Hepatocyte (in vitro differentiated cells): ENCODE measurements at regions not wholly inside any gene's neighbourhood (a gene's known extent, or its start where the extent isn't known, plus 50 kb on each side); places are given as distances from the start of the nearest gene placed in this dataset.

Experiments used
- DNase-seq: peaks from one replicate; pipeline ENCODE4 v3.0.0-alpha.2; 2016; ENCODE audit warnings: low spot score
- H2AFZ ChIP-seq: fragments of 200-600 bp; sonication (generic); 2 replicates; pipeline ENCODE4 v1.6.0; 2016; ENCODE audit warnings: antibody characterized with exemption, mild to moderate bottlenecking
- H3K27ac ChIP-seq: fragments of 200-600 bp; sonication (generic); 2 replicates; pipeline ENCODE4 v1.5.1; 2016; ENCODE audit warnings: mild to moderate bottlenecking
- H3K27me3 ChIP-seq: fragments of 200-600 bp; sonication (generic); 2 replicates; pipeline ENCODE4 v1.6.1; 2016
- H3K36me3 ChIP-seq: fragments of 200-600 bp; sonication (generic); replicated peaks from 2 replicates; pipeline ENCODE4 v1.5.1; 2016; ENCODE audit warnings: low read depth; ENCODE audit not compliant: insufficient read depth
- H3K4me1 ChIP-seq: fragments of 200-600 bp; sonication (generic); 2 replicates; pipeline ENCODE4 v1.5.1; 2016; ENCODE audit warnings: mild to moderate bottlenecking, moderate library complexity; ENCODE audit not compliant: insufficient read depth
- H3K4me2 ChIP-seq: fragments of 200-600 bp; sonication (generic); 2 replicates; pipeline ENCODE4 v1.6.0; 2016
- H3K4me3 ChIP-seq: fragments of 200-600 bp; sonication (generic); 2 replicates; pipeline ENCODE4 v1.5.1; 2016; ENCODE audit warnings: mild to moderate bottlenecking
- H3K79me2 ChIP-seq: fragments of 200-600 bp; sonication (generic); 2 replicates; pipeline ENCODE4 v1.6.0; 2017; ENCODE audit warnings: mild to moderate bottlenecking
- H3K9me2 ChIP-seq: fragments of 200-600 bp; sonication (generic); replicated peaks from 2 replicates; pipeline ENCODE4 v1.6.0; 2017; ENCODE audit warnings: mild to moderate bottlenecking; ENCODE audit not compliant: insufficient read depth
- H3K9me3 ChIP-seq: fragments of 200-600 bp; sonication (generic); 2 replicates; pipeline ENCODE4 v1.5.1; 2016; ENCODE audit warnings: low read depth, mild to moderate bottlenecking
- H4K20me1 ChIP-seq: fragments of 200-600 bp; sonication (generic); 2 replicates; pipeline ENCODE4 v1.6.0; 2016; ENCODE audit warnings: mild to moderate bottlenecking; ENCODE audit not compliant: insufficient read depth, poor library complexity, severe bottlenecking
- CTCF ChIP-seq: fragments of 200-600 bp; sonication (generic); IDR thresholded peaks from 2 replicates; pipeline ENCODE4 v1.5.1; 2016; ENCODE audit warnings: antibody characterized with exemption, mild to moderate bottlenecking; ENCODE audit not compliant: poor library complexity
- EZH2 ChIP-seq: fragments of 200-600 bp; sonication (generic); IDR thresholded peaks from 2 replicates; pipeline ENCODE4 v1.6.1; 2016; ENCODE audit warnings: antibody characterized with exemption, mild to moderate bottlenecking, borderline replicate concordance
- EZH2phosphoT487 ChIP-seq: fragments of 200-600 bp; sonication (generic); IDR thresholded peaks from one replicate; pipeline ENCODE4 v1.6.1; 2018; ENCODE audit warnings: antibody characterized with exemption, mild to moderate bottlenecking, low read depth, moderate library complexity; ENCODE audit not compliant: unreplicated experiment, severe bottlenecking
- WGBS: methylation state at CpG from one replicate; pipeline ENCODE4 v1.1.6; 2016; ENCODE audit warnings: low lambda C conversion rate; ENCODE audit errors: missing lambda C conversion rate; 5-methylcytosine and 5-hydroxymethylcytosine counted together

GRCh38 chr2:59461127-59461526, 1092.3 kb downstream of the BCL11A start:
- no peak overlapping the region for H3K27ac ChIP-seq
- DNase-seq, result no peak
- TF ChIP-seq EZH2, result no peak
- TF ChIP-seq CTCF, result no peak
- no peak for TF ChIP-seq EZH2phosphoT487
- no peaks in the 10 kb centered on the region for H3K36me3 ChIP-seq
- WGBS, result 53% methylated on average over 1 of the region's 1 CpG
- H3K9me2 ChIP-seq, result no peaks in the 10 kb centered on the region
- no peaks in the 10 kb centered on the region for H3K9me3 ChIP-seq
- no peaks in the 10 kb centered on the region for H3K4me1 ChIP-seq
- no peak overlapping the region for H3K4me3 ChIP-seq
- H3K27me3 ChIP-seq, result no peaks in the 10 kb centered on the region
- no peaks in the 10 kb centered on the region for H4K20me1 ChIP-seq
- H3K4me2 ChIP-seq, result no peak overlapping the region
- no peaks in the 10 kb centered on the region for H3K79me2 ChIP-seq
- no peak overlapping the region for H2AFZ ChIP-seq

- no peak overlapping the region for H3K4me3 ChIP-seq
- H3K27ac ChIP-seq, result no peak overlapping the region
- no peaks in the 10 kb centered on the region for H3K79me2 ChIP-seq
- H3K9me3 ChIP-seq, result no peaks in the 10 kb centered on the region
- no peak overlapping the region for H2AFZ ChIP-seq
- TF ChIP-seq EZH2phosphoT487 (no peak), EZH2 (no peak), CTCF (no peak)
- H4K20me1 ChIP-seq, result no peaks in the 10 kb centered on the region
- DNase-seq, result no peak
- 66% methylated on average over 5 of the region's 5 CpGs for WGBS
- no peaks in the 10 kb centered on the region for H3K9me2 ChIP-seq
- no peaks in the 10 kb centered on the region for H3K4me1 ChIP-seq
- H3K4me2 ChIP-seq, result no peak overlapping the region
- no peaks in the 10 kb centered on the region for H3K27me3 ChIP-seq
- H3K36me3 ChIP-seq, result no peaks in the 10 kb centered on the region
Measured at GRCh38 chr2:59458800-59459199, 1094.7 kb downstream of the BCL11A start.

GRCh38 chr2:59456285-59456684, 1097.2 kb downstream of the BCL11A start:
- 95% methylated on average over 2 of the region's 2 CpGs for WGBS
- no peak overlapping the region for H3K4me3 ChIP-seq

More at GRCh38 chr2:59456285-59456684, 1097.2 kb downstream of the BCL11A start:
- no peaks in the 10 kb centered on the region for H3K9me3 ChIP-seq
- no peaks in the 10 kb centered on the region for H3K9me2 ChIP-seq
- H3K27me3 ChIP-seq, result no peaks in the 10 kb centered on the region
- no peak for DNase-seq
- TF ChIP-seq EZH2phosphoT487 (no peak), EZH2 (no peak), CTCF (no peak)
- no peaks in the 10 kb centered on the region for H3K36me3 ChIP-seq
- no peak overlapping the region for H2AFZ ChIP-seq
- no peak overlapping the region for H3K4me2 ChIP-seq
- H3K79me2 ChIP-seq, result no peaks in the 10 kb centered on the region
- no peak overlapping the region for H3K27ac ChIP-seq
- no peaks in the 10 kb centered on the region for H4K20me1 ChIP-seq
- no peaks in the 10 kb centered on the region for H3K4me1 ChIP-seq
